ENCODE measurements at regions not wholly inside any gene's neighbourhood (a gene's known extent, or its start where the extent isn't known, plus 50 kb on each side); places are given as distances from the start of the nearest gene placed in this dataset.

- no peak for DNase-seq
These were observed 613.7 kb upstream of the B3GALT2 start for GRCh38 chr1:193799948-193800690.

- no peak for DNase-seq
These were observed 613.0 kb upstream of the B3GALT2 start for GRCh38 chr1:193799371-193799770.

DNA sequence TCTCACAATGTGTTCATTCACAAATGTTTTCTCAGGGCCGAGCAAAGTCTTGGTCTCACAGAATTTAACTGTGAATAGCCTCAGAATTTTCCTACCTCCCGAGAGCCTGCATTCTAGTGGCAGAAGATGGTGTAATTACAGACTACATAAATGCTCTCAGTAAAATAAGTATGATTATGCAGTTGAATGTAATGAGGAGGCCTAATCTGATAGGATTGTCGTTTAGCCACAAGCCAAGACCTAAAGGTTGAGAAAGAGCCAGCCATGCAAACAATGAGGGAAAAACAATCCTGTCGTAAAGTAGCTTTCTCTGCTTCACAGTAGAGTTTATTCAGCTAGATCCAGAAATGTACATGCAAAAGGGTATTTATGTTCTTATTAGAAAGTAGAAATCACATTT lies 607.8 kb upstream of the B3GALT2 start:
- no peak for DNase-seq

DNA sequence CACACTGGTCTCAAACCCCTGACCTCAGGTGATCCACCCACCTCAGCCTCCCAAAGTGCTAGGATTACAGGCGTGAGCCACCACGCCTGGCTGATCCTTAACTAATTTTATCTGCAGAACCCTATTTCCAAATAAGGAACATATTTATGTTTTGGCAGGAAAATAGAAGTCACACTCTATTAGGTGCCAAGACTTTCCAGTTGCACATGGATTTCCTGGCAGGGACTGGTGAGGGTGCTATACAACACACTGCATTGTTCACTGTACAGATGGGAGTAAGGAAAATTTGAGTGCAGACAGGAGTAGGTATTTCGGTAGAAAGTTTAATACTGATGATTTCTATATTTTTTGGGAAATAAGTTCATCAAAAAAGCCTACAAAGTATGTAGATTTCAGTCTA lies 605.3 kb upstream of the B3GALT2 start:
- DNase-seq = no peak

DNA sequence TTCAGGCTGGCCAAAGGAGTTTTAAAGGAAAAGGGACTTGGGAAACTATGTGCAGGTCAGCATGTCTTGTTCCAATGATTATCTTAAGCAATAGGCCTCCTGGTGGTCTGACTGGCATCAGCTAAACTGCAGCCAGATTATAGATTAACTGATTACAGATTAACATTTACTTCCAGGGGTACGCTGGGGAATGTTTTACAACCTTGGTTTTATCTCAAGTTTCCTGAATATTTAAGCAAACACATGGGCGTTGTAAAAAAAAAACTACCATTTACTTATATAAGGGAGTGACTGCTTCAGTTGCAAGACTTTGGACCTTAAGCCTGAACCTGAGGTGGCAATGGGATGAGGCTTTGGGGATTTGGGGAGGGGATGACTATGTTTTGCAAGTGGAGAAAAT lies 600.6 kb upstream of the B3GALT2 start:
- no peak for DNase-seq

- no peak for DNase-seq
These were observed 599.5 kb upstream of the B3GALT2 start for GRCh38 chr1:193785850-193786420.

- no peak for DNase-seq
These were observed 588.3 kb upstream of the B3GALT2 start for GRCh38 chr1:193774536-193775323.

DNA sequence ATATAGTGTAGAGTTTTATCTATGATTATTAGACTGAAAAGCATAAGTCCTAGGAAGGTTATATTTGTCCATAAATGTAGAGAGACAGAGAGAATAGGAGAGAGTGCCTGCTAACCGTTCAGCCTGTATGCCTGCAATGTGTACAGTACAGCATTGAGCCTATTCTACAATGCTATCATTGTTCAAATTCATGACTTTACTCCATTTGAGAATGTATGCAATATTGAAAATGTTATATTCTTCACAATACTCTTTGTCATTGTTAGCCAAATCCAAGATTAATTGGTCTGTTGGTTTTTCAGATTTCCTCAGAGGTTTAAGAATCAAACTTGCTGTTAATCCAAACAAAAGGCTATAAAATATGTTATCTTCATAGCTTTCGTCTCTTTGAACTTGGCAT lies 585.2 kb upstream of the B3GALT2 start:
- no peak for DNase-seq

GRCh38 chr1:193769651-193770050 lies 583.2 kb upstream of the B3GALT2 start:
- DNase-seq = no peak

- no peak for DNase-seq
These were observed 581.5 kb upstream of the B3GALT2 start for GRCh38 chr1:193767886-193768285.

- DNase-seq = no peak
These were observed 579.9 kb upstream of the B3GALT2 start for GRCh38 chr1:193766329-193766728.

- DNase-seq = no peak
These were observed 576.9 kb upstream of the B3GALT2 start for GRCh38 chr1:193763266-193763665.

DNA sequence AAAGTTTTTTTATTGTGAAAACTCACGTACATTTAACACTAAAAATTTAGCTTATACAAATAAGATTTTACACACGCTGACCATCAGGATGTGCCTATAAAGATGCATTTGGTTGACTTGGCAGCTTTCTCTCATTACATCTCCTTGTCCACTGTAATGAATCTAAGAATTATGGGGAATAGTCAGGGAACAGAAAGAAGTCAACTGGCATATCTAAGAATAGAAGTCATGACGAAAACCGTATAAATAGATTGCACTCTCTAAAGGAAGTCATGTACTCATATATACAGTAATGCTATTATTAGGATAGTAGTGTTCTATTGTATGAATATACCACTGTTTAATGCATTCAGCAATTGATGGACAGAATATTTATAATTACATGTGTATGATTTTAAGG lies 575.8 kb upstream of the B3GALT2 start:
- no peak for DNase-seq

DNA sequence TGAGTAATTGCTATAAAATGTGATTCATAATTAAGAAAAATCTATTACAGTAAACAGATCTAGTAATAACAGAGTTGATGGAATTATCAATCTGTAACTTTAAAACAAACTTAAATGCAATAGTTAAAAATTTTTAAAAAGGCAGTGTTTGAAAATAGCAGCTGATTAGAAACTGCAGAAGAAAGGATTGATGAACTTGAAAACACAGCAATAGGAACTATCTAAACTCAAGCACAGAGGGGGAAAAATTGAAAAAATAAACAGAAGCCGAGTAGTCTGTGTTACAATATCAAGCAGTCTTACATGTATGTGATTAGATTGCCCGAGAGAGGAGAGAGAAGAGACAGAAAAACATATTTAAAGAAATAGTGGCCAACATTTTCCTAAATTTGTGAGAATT lies 569.0 kb upstream of the B3GALT2 start:
- DNase-seq = no peak

DNA sequence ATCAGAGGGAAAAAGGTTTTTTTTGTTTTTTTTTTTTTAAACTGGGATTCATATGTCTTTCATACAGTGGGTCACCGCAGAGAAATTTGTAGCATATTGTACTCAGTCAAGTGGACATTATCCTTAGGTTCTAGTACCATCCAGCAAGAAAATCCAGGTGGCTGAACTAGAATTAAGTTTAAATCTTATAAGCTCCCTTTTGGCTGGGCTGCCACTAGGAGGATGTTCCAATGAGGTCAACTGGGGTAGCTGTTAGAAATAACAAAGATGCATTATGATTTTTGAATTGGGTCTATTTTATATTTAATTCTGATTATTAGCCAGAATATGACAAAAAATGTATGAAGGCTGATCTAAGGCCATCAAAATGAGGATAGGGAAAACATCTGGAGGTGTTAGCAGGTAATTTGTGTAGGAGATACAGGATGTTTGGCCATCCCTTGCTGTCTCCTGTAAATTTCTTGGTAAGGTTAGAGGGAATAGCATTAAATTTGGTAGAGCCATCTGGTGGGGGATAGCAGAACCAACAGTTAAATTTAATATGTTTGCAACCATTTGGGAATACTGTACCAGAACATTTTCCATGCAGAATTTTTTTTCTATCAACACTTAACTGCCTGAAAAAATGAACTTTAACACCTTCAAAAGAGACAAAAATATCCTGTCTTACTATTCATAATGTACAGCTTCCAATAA lies 568.5 kb upstream of the B3GALT2 start:
- DNase-seq = peak in 1 of 2 experiments; percentile 9

GRCh38 chr1:193754151-193754550 lies 567.7 kb upstream of the B3GALT2 start:
- DNase-seq = no peak

DNA sequence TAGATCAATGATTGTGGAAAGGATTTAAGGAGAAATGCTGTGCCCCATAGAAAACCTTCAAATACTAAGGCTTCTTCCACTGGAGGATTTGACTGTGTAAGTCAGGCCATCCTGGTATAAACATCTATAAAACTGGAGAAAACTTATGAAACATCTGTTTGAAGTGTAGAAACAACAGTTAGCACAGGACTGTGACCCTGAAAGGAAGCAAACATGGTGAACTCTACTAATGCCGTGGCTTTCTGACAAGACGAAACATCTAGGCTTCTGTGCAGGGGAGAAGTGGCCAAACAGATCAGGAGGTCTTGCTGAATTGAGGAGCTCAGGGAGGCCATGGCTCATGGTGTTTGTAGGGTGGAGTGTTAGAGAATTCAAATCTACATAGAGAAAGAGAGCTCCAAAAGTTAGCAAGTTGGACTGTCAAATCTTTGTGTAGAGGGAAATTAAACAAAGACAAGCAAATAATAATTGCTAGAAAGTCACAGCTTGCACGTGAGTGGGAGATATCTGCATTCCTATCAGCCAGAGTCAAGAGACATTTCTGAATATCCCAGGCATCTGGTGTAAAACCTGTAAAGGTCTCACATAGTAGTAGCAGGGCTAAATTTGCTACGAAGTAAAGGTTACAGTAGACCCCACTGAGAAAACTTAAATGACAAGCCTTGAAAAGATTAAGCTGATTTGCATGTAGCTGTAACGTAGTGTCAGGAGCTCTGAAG lies 566.8 kb upstream of the B3GALT2 start:
- no peak for DNase-seq

DNA sequence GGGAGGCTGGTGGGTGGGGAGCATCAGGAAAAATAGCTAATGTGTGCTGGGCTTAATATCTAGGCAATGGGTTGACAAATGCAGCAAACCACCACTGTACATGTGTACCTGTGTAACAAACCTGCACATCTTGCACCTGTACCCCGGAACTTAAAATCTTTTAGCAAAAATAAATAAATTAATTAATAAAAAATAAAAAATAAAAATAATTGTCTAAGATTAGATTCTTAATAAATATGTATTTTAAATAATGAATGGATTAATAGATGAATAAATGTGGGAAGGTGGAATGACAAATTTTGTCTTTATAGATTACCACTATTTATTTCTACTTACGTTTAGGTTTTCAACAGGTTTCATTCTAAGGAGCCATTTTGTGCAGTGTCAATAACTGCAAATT lies 563.5 kb upstream of the B3GALT2 start:
- DNase-seq = no peak

DNA sequence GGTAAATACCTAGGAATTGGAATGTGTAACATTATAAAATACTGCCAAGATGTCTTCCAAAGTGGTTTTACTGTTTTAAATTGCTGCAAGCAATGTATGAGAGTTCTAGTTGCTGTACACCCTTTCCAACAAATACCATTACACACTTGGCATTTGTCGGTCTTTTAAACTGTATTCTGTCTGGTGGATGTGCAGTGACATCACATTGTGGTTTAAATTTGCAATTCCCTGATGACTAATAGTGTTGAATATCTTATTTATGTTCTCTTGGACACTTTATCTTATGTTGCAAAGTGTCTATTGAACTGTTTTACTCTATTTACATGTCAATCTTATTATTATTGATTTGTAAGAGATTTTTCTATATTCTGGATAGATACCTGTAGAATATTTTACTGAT lies 561.2 kb upstream of the B3GALT2 start:
- DNase-seq = no peak

- no peak for DNase-seq
These were observed 554.8 kb upstream of the B3GALT2 start for GRCh38 chr1:193741228-193741627.

- DNase-seq = no peak
These were observed 554.3 kb upstream of the B3GALT2 start for GRCh38 chr1:193740762-193741161.

GRCh38 chr1:193736507-193736906 lies 550.1 kb upstream of the B3GALT2 start:
- no peak for DNase-seq

DNA sequence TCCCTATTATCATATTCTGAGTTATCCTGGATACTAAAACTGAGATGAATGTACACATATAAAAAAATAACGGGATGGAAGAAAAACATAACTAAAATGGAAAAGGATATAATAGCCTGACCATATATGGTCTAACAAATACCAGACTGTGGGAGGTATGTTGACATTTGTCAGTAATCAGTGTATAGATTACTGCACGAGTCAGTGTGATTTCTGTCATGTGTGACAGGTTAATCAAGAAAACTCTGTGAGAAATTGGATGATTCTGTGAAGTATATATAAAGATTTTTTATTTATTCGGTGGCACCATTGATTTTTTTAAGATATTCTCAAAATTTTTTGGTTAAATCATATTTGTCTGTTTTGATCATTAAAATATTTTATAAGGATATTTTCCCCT lies 547.3 kb upstream of the B3GALT2 start:
- no peak for DNase-seq

Data from AML-193 (cell line).